T-helper 1 cell (primary cell): ENCODE measurements at regions not wholly inside any gene's neighbourhood (a gene's known extent, or its start where the extent isn't known, plus 50 kb on each side); places are given as distances from the start of the nearest gene placed in this dataset.
"Not testable (repeated sequence)": the region's sequence is repeated elsewhere in the genome, so short reads cannot be mapped to it uniquely, and the experiment has no call there.

Source experiments
- DNase-seq, 5 donors: peaks; one replicate each; pipeline ENCODE4 v3.0.0-alpha.2; 2012 to 2020

GRCh38 chr5:15333091-15333490 is 166.9 kb upstream of the FBXL7 start:
- no peak for DNase-seq

GRCh38 chr5:15326932-15327331 is 173.0 kb upstream of the FBXL7 start:
- DNase-seq, result no peak

GRCh38 chr5:15326471-15326870 is 173.5 kb upstream of the FBXL7 start:
- no peak for DNase-seq

GRCh38 chr5:15322421-15322820 is 177.6 kb upstream of the FBXL7 start:
- DNase-seq, result no peak

- DNase-seq, result no peak
Measured at GRCh38 chr5:15321776-15322175, 178.2 kb upstream of the FBXL7 start.

GRCh38 chr5:15320871-15321270 is 179.1 kb upstream of the FBXL7 start:
- no peak for DNase-seq

- DNase-seq, result no peak
Measured at GRCh38 chr5:15304914-15305834, 194.8 kb upstream of the FBXL7 start.

- DNase-seq, result no peak
Measured at GRCh38 chr5:15304066-15304731, 195.8 kb upstream of the FBXL7 start.

- no peak for DNase-seq
Measured at GRCh38 chr5:15300141-15300540, 199.8 kb upstream of the FBXL7 start.

- no peak for DNase-seq
Measured at GRCh38 chr5:15290953-15291352, 209.0 kb upstream of the FBXL7 start.

- no peak for DNase-seq
Measured at GRCh38 chr5:15286650-15287049, 213.3 kb upstream of the FBXL7 start.

GRCh38 chr5:15285901-15286583 is 213.9 kb upstream of the FBXL7 start:
- DNase-seq, result no peak

GRCh38 chr5:15284706-15285105 is 215.3 kb upstream of the FBXL7 start:
- no peak for DNase-seq

- DNase-seq, result no peak
Measured at GRCh38 chr5:15283076-15283475, 216.9 kb upstream of the FBXL7 start.

- no peak for DNase-seq
Measured at GRCh38 chr5:15282611-15283010, 217.4 kb upstream of the FBXL7 start.

- not testable (repeated sequence) for DNase-seq
Measured at GRCh38 chr5:15271596-15271995, 228.4 kb upstream of the FBXL7 start.

GRCh38 chr5:15267966-15268365 is 232.0 kb upstream of the FBXL7 start:
- DNase-seq, result no peak

- DNase-seq, result no peak
Measured at GRCh38 chr5:15266841-15267240, 233.1 kb upstream of the FBXL7 start.

GRCh38 chr5:15266229-15266628 is 233.8 kb upstream of the FBXL7 start:
- DNase-seq, result no peak

- no peak for DNase-seq
Measured at GRCh38 chr5:15263942-15264341, 236.0 kb upstream of the FBXL7 start.

GRCh38 chr5:15263406-15263805 is 236.6 kb upstream of the FBXL7 start:
- DNase-seq, result no peak

GRCh38 chr5:15261269-15261995 is 238.5 kb upstream of the FBXL7 start:
- no peak for DNase-seq
